ENCODE measurements at regions not wholly inside any gene's neighbourhood (a gene's known extent, or its start where the extent isn't known, plus 50 kb on each side); places are given as distances from the start of the nearest gene placed in this dataset.
A peak's percentile ranks its signal among the peaks of the same experiment; 100 is the strongest.

GRCh38 chr15:27686369-27686768 lies 412.7 kb downstream of the OCA2 start:
- WGBS, 2 donors, result 67 to 77% methylated on average over 3 of the region's 3 CpGs
- intact Hi-C loops (cut with DNase I; ENCODE audit: low total_unique reads), result no loop called here
- no peak overlapping the region for H3K4me3 ChIP-seq (ENCODE audit: low read depth, poor library complexity, severe bottlenecking)
- no peak for TF ChIP-seq CTCF (IDR thresholded peaks at IDR 0.05)
- TF ChIP-seq POLR2A (IDR thresholded peaks at IDR 0.05), result no peak
- DNase-seq (ENCODE audit: low spot score in 2 of 2), result peak in 1 of 2 donors; percentile 10

- 91 to 92% methylated on average over 6 of the region's 6 CpGs for WGBS, 2 donors
- intact Hi-C loops (cut with DNase I; ENCODE audit: low total_unique reads), result no loop called here
- peak in 1 of 2 donors; percentile 26 for DNase-seq (ENCODE audit: low spot score in 2 of 2)
- TF ChIP-seq POLR2A (IDR thresholded peaks at IDR 0.05) (no peak), CTCF (IDR thresholded peaks at IDR 0.05) (no peak)
- H3K4me3 ChIP-seq (ENCODE audit: low read depth, poor library complexity, severe bottlenecking), result no peak overlapping the region
Measured at GRCh38 chr15:27685644-27686043, 413.5 kb downstream of the OCA2 start.

GRCh38 chr15:27683121-27683520 lies 416.0 kb downstream of the OCA2 start:
- H3K4me3 ChIP-seq (ENCODE audit: low read depth, poor library complexity, severe bottlenecking), result no peak overlapping the region
- intact Hi-C loops (cut with DNase I; ENCODE audit: low total_unique reads), result no loop called here
- no peak for DNase-seq (ENCODE audit: low spot score in 2 of 2)
- WGBS, 2 donors, result 75 to 80% methylated on average over 3 of the region's 3 CpGs
- no peak for TF ChIP-seq CTCF (IDR thresholded peaks at IDR 0.05)
- no peak for TF ChIP-seq POLR2A (IDR thresholded peaks at IDR 0.05)

GRCh38 chr15:27681038-27681437 lies 418.1 kb downstream of the OCA2 start:
- no peak overlapping the region for H3K4me3 ChIP-seq (ENCODE audit: low read depth, poor library complexity, severe bottlenecking)
- DNase-seq (ENCODE audit: low spot score in 2 of 2), result no peak
- intact Hi-C loops (cut with DNase I; ENCODE audit: low total_unique reads), result no loop called here
- TF ChIP-seq CTCF (IDR thresholded peaks at IDR 0.05) (no peak), POLR2A (IDR thresholded peaks at IDR 0.05) (no peak)
- 56 to 66% methylated on average over 8 of the region's 8 CpGs for WGBS, 2 donors

GRCh38 chr15:27679731-27680471 lies 419.2 kb downstream of the OCA2 start:
- TF ChIP-seq POLR2A (IDR thresholded peaks at IDR 0.05) (no peak), CTCF (IDR thresholded peaks at IDR 0.05) (no peak)
- WGBS, 2 donors, result 48% methylated on average over 19 of the region's 19 CpGs
- DNase-seq (ENCODE audit: low spot score in 2 of 2), result peak in 1 of 2 donors; percentile 36
- H3K4me3 ChIP-seq (ENCODE audit: low read depth, poor library complexity, severe bottlenecking), result no peak overlapping the region
- intact Hi-C loops (cut with DNase I; ENCODE audit: low total_unique reads), result no loop called here

GRCh38 chr15:27679203-27679602 lies 419.9 kb downstream of the OCA2 start:
- intact Hi-C loops (cut with DNase I; ENCODE audit: low total_unique reads), result no loop called here
- TF ChIP-seq CTCF (IDR thresholded peaks at IDR 0.05), result no peak
- no peak for TF ChIP-seq POLR2A (IDR thresholded peaks at IDR 0.05)
- 87 to 91% methylated on average over 4 of the region's 4 CpGs for WGBS, 2 donors
- DNase-seq (ENCODE audit: low spot score in 2 of 2), result peak in 1 of 2 donors; percentile 64
- no peak overlapping the region for H3K4me3 ChIP-seq (ENCODE audit: low read depth, poor library complexity, severe bottlenecking)
